OCI-LY7 (cell line): ENCODE measurements at regions not wholly inside any gene's neighbourhood (a gene's known extent, or its start where the extent isn't known, plus 50 kb on each side); places are given as distances from the start of the nearest gene placed in this dataset.
A peak's percentile ranks its signal among the peaks of the same experiment; 100 is the strongest.

Experiments
- BruUV-seq: library from RNA; stranded (reverse); fragments of 400-500 nt; replicated peaks from 2 replicates; lab custom pipeline; 2021; lab: Mats Ljungman, UMichigan
- CTCF ChIA-PET: fragments of 300-600 bp; sonication (Branson Sonifier 250); formaldehyde crosslinking; loops from one replicate; lab custom pipeline; 2022; ENCODE audit warnings: antibody characterized with exemption; ENCODE audit not compliant: unreplicated experiment; lab: Charles Lee
- POLR2A ChIA-PET: fragments of 300-600 bp; sonication (Branson Sonifier 250); formaldehyde crosslinking; loops from one replicate; lab custom pipeline; 2022; ENCODE audit warnings: antibody characterized with exemption; lab: Charles Lee
- DNase-seq: peaks from one replicate; pipeline ENCODE4 v3.0.0-alpha.2; 2015; ENCODE audit warnings: low spot score
- H2AFZ ChIP-seq: fragments of 200-600 bp; sonication (generic), shearing (Covaris generic); 2 replicates; pipeline ENCODE4 v1.6.1; 2014; ENCODE audit warnings: mild to moderate bottlenecking, antibody characterized with exemption, low read length, moderate library complexity
- H3K27ac ChIP-seq: fragments of 200-600 bp; sonication (generic); 2 replicates; pipeline ENCODE4 v1.5.1; 2014; ENCODE audit warnings: mixed run types, low read depth, mild to moderate bottlenecking, moderate library complexity, low read length, inconsistent platforms; ENCODE audit not compliant: poor library complexity, severe bottlenecking
- H3K36me3 ChIP-seq: fragments of 200-600 bp; sonication (generic); 2 replicates; pipeline ENCODE4 v1.6.1; 2014; ENCODE audit warnings: mild to moderate bottlenecking, antibody characterized with exemption, low read length, moderate library complexity, mixed read lengths; ENCODE audit not compliant: insufficient read depth
- H3K4me1 ChIP-seq: fragments of 200-600 bp; sonication (generic); 2 replicates; pipeline ENCODE4 v1.5.1; 2014; ENCODE audit warnings: mild to moderate bottlenecking, low read length; ENCODE audit not compliant: insufficient read depth, poor library complexity, severe bottlenecking
- H3K4me2 ChIP-seq: fragments of 200-600 bp; sonication (generic); 2 replicates; pipeline ENCODE4 v1.6.1; 2014; ENCODE audit warnings: mild to moderate bottlenecking, low read length
- H3K4me3 ChIP-seq: fragments of 200-600 bp; sonication (generic); 2 replicates; pipeline ENCODE4 v1.5.1; 2014; ENCODE audit warnings: mild to moderate bottlenecking, low read depth, low read length; ENCODE audit not compliant: poor library complexity, severe bottlenecking
- H3K79me2 ChIP-seq: fragments of 200-600 bp; sonication (generic); 2 replicates; pipeline ENCODE4 v1.6.1; 2016; ENCODE audit warnings: low read depth, mild to moderate bottlenecking, low read length, moderate library complexity, mixed read lengths; ENCODE audit not compliant: insufficient read depth
- H3K9me2 ChIP-seq: fragments of 200-600 bp; sonication (generic); 2 replicates; pipeline ENCODE4 v1.6.1; 2016; ENCODE audit warnings: mild to moderate bottlenecking, low read length, mixed read lengths; ENCODE audit not compliant: insufficient read depth
- H3K9me3 ChIP-seq: fragments of 200-600 bp; sonication (generic); 2 replicates; pipeline ENCODE4 v1.6.1; 2014; ENCODE audit warnings: mild to moderate bottlenecking, mixed run types, low read length, mixed read lengths
- H4K20me1 ChIP-seq: fragments of 200-600 bp; sonication (generic); 2 replicates; pipeline ENCODE4 v1.6.1; 2014; ENCODE audit warnings: mild to moderate bottlenecking, antibody characterized with exemption, low read length, moderate library complexity, mixed read lengths; ENCODE audit not compliant: insufficient read depth
- EZH2phosphoT487 ChIP-seq: fragments of 200-600 bp; sonication (generic); IDR thresholded peaks from 2 replicates; pipeline ENCODE4 v1.6.1; 2018; ENCODE audit warnings: low read depth, borderline replicate concordance, mild to moderate bottlenecking, mixed run types, antibody characterized with exemption, low read length, moderate library complexity, mixed read lengths
- intact Hi-C: fragments of 100-400 bp; cut with micrococcal nuclease; formaldehyde crosslinking; loops from one replicate; pipeline ENCODE4 v1.10.0; 2022; ENCODE audit not compliant: unreplicated experiment
- TF ChIP-seq, protein P1 (sequence below): fragments of 200-600 bp; sonication (generic); conservative IDR thresholded peaks from 2 replicates; pipeline ENCODE4 v1.5.1; 2014; ENCODE audit warnings: mild to moderate bottlenecking, antibody characterized with exemption, low read length, moderate library complexity, mixed read lengths

DNA sequence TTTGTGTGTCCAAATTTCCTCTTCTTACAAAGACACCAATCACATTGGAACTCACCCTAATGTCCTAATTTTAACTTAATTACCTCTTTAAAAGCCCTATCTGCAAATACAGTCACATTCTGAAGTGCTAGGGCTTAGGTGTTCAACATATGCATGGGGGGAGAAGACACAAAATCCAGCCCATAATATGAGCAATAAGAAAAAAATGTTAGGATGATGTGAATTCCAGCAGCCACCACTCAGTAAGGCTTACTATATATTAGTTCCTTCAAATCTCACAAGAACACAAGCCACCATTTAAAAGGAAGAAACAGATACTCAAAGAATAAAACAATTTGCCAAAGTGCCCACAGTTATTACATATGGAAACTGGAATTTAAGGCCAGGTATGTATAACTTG lies 285.7 kb downstream of the EPHA4 start:
- no peak for DNase-seq
- H2AFZ ChIP-seq: peak overlapping the region; percentile 57; the same call in 1 of the 2 replicates
- no peaks in the 10 kb centered on the region for H3K9me3 ChIP-seq
- no peaks in the 10 kb centered on the region for H3K79me2 ChIP-seq
- no peaks in the 10 kb centered on the region for H3K9me2 ChIP-seq
- H3K4me3 ChIP-seq: no peak overlapping the region
- ChIA-PET POLR2A (no interaction called here), CTCF (no interaction called here)
- peaks cover 34% of the 10 kb centered on the region for H3K4me1 ChIP-seq
- H3K4me2 ChIP-seq: no peak overlapping the region
- TF ChIP-seq, protein P1, sequence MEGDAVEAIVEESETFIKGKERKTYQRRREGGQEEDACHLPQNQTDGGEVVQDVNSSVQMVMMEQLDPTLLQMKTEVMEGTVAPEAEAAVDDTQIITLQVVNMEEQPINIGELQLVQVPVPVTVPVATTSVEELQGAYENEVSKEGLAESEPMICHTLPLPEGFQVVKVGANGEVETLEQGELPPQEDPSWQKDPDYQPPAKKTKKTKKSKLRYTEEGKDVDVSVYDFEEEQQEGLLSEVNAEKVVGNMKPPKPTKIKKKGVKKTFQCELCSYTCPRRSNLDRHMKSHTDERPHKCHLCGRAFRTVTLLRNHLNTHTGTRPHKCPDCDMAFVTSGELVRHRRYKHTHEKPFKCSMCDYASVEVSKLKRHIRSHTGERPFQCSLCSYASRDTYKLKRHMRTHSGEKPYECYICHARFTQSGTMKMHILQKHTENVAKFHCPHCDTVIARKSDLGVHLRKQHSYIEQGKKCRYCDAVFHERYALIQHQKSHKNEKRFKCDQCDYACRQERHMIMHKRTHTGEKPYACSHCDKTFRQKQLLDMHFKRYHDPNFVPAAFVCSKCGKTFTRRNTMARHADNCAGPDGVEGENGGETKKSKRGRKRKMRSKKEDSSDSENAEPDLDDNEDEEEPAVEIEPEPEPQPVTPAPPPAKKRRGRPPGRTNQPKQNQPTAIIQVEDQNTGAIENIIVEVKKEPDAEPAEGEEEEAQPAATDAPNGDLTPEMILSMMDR: no peak
- TF ChIP-seq EZH2phosphoT487: no peak
- H3K27ac ChIP-seq: no peak overlapping the region
- H3K36me3 ChIP-seq: no peaks in the 10 kb centered on the region
- BruUV-seq: no TSS peak
- H4K20me1 ChIP-seq: no peaks in the 10 kb centered on the region
- intact Hi-C loops: loop anchor here (10.0 kb wide), 1 partner anchor 228 kb away; no protein-coding TSS in a partner anchor

DNA sequence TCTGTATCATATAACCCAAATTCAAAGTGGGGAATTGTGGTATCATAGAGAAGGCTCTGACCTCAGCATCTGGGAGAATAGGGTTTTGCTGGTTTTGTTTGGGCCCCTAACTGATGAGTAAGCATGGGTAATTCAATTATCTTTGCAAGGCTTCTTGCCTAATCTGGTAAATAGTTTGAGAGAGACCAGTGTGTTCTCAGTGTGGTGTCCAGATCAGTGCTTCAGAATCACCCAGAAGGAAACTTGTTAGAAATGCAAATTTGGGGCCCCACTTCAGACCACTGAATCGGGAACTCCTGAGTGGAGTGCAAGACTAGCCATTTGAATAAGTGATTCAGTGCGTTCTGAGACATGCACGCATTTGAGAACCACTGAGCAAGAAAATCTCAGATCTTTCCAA lies 282.7 kb downstream of the EPHA4 start:
- Histone ChIP-seq H3K9me3 (no peaks in the 10 kb centered on the region), H3K27ac (peak overlapping the region; percentile 31), H3K4me2 (peak overlapping the region; percentile 60), H3K79me2 (no peaks in the 10 kb centered on the region), H4K20me1 (no peaks in the 10 kb centered on the region), H3K36me3 (no peaks in the 10 kb centered on the region), H3K4me1 (peaks cover 34% of the 10 kb centered on the region), H2AFZ (peak overlapping the region; percentile 82), H3K4me3 (peak overlapping the region; percentile 29), H3K9me2 (no peaks in the 10 kb centered on the region)
- BruUV-seq: no TSS peak
- intact Hi-C loops: loop anchor here (10.0 kb wide), 1 partner anchor 225 kb away; no protein-coding TSS in a partner anchor
- CTCF ChIA-PET: no interaction called here
- peak; percentile 59 for DNase-seq
- TF ChIP-seq, protein P1: no peak
- TF ChIP-seq EZH2phosphoT487: no peak
- POLR2A ChIA-PET: interaction anchor here (0.6 to 1.4 kb wide), 6 partner anchors 9 to 1208 kb away, joined by 3 to 8 read pairs (median 4); no protein-coding TSS in a partner anchor

DNA sequence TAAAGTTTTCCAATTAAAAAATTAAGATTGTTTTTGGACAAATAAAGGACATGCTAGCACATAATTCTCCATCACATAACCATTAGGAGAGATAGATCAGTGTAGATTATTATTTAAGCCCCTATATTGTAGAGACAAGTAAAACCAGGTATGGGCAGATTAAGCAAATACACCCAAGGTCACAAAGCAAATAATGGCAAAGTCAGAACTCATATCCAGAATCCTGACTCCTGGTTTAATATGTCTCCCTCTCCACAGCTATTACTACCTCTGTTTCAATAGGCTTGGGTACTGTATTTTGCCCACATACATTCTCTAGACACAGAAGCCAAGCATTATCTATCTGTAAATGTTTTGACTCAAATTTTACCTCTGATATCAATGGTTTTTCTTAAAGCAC lies 282.3 kb downstream of the EPHA4 start:
- Histone ChIP-seq H3K27ac (no peak overlapping the region), H3K79me2 (no peaks in the 10 kb centered on the region), H3K4me3 (peak overlapping the region; percentile 29), H3K9me2 (no peaks in the 10 kb centered on the region), H4K20me1 (no peaks in the 10 kb centered on the region), H3K36me3 (no peaks in the 10 kb centered on the region), H3K9me3 (no peaks in the 10 kb centered on the region), H3K4me1 (peaks cover 38% of the 10 kb centered on the region), H2AFZ (peak overlapping the region; percentile 82), H3K4me2 (peak overlapping the region; percentile 60)
- no peak for DNase-seq
- intact Hi-C loops: loop anchor here (10.0 kb wide), 2 partner anchors 85 to 225 kb away; no protein-coding TSS in a partner anchor
- TF ChIP-seq EZH2phosphoT487: no peak
- TF ChIP-seq, protein P1: no peak
- CTCF ChIA-PET: no interaction called here
- POLR2A ChIA-PET: interaction anchor here (0.7 kb wide), 1 partner anchor 838 kb away, joined by 3 read pairs; no protein-coding TSS in a partner anchor
- BruUV-seq: no TSS peak
